ENCODE measurements at regions not wholly inside any gene's neighbourhood (a gene's known extent, or its start where the extent isn't known, plus 50 kb on each side); places are given as distances from the start of the nearest gene placed in this dataset.

DNA sequence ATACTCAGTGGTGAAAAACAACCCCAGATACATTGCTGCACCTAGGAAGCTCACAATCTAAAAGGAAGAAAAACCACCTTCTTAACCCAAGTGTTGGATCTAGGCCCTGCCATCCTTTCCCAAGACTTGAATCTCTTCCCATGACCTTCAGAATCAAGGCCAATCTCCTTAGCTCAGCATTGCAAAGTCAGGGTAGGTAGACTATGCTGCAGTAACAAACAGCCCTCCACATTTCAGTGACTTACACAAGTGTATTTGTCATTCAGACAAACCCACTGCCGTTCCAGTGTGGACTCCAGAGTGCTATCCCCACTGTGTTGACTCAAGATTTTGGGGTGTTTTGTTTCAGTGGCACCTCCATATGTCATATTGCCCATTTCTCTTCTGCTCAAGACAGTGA is 278.4 kb downstream of the UACA start:
- TF ChIP-seq, protein P1, sequence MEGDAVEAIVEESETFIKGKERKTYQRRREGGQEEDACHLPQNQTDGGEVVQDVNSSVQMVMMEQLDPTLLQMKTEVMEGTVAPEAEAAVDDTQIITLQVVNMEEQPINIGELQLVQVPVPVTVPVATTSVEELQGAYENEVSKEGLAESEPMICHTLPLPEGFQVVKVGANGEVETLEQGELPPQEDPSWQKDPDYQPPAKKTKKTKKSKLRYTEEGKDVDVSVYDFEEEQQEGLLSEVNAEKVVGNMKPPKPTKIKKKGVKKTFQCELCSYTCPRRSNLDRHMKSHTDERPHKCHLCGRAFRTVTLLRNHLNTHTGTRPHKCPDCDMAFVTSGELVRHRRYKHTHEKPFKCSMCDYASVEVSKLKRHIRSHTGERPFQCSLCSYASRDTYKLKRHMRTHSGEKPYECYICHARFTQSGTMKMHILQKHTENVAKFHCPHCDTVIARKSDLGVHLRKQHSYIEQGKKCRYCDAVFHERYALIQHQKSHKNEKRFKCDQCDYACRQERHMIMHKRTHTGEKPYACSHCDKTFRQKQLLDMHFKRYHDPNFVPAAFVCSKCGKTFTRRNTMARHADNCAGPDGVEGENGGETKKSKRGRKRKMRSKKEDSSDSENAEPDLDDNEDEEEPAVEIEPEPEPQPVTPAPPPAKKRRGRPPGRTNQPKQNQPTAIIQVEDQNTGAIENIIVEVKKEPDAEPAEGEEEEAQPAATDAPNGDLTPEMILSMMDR (IDR thresholded peaks at IDR 0.05) = no peak
- TF ChIP-seq POLR2A (IDR thresholded peaks at IDR 0.05) (no peak), EP300 (IDR thresholded peaks at IDR 0.05) (no peak)
- H3K4me3 ChIP-seq = no peak overlapping the region
- H3K4me1 ChIP-seq (ENCODE audit: insufficient read depth) = no peaks in the 10 kb centered on the region
- no peaks in the 10 kb centered on the region for H3K27me3 ChIP-seq
- H3K9me3 ChIP-seq = no peaks in the 10 kb centered on the region
- 0 to 51% (median 0%) methylated on average over 1 of the region's 1 CpG for WGBS, 3 donors
- DNase-seq = no peak
- no peaks in the 10 kb centered on the region for H3K36me3 ChIP-seq
- intact Hi-C loops (cut with DNase I) = loop anchor here in 2 of 4 donors (5.0 to 10.0 kb wide), 2 partner anchors 1008 to 1010 kb away; no protein-coding TSS in a partner anchor
- no peak overlapping the region for H3K27ac ChIP-seq

DNA sequence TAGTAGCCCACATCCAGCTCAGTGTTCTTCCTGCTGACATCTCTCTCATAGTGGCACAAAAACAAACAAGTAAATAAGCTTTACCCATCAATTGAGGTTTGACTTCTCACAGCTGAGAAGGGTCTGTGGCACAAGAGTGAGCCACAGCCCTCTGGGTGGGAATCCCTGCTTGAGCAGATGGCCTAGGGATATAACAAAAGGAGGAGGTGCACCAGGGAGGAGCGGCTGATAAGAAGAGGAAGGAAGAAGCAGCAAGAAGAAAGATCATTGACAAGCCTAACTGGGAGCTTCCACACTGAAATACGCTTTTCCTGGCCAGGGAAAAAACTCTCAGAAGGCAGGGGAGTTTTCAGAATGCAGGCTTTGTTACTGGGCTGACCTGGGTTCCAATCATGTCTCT is 279.8 kb downstream of the UACA start:
- WGBS, 3 donors = 80 to 95% (median 84%) methylated on average over 2 of the region's 2 CpGs
- Histone ChIP-seq H3K36me3 (no peaks in the 10 kb centered on the region), H3K9me3 (no peaks in the 10 kb centered on the region), H3K27me3 (no peaks in the 10 kb centered on the region), H3K27ac (no peak overlapping the region), H3K4me3 (no peak overlapping the region), H3K4me1 (ENCODE audit: insufficient read depth) (no peaks in the 10 kb centered on the region)
- intact Hi-C loops (cut with DNase I) = loop anchor here in 1 of 4 donors (10.0 kb wide), 1 partner anchor 1009 kb away; no protein-coding TSS in a partner anchor
- DNase-seq = no peak
- TF ChIP-seq, protein P1 (IDR thresholded peaks at IDR 0.05) = no peak
- no peak for TF ChIP-seq EP300 (IDR thresholded peaks at IDR 0.05)
- TF ChIP-seq POLR2A (IDR thresholded peaks at IDR 0.05) = no peak

DNA sequence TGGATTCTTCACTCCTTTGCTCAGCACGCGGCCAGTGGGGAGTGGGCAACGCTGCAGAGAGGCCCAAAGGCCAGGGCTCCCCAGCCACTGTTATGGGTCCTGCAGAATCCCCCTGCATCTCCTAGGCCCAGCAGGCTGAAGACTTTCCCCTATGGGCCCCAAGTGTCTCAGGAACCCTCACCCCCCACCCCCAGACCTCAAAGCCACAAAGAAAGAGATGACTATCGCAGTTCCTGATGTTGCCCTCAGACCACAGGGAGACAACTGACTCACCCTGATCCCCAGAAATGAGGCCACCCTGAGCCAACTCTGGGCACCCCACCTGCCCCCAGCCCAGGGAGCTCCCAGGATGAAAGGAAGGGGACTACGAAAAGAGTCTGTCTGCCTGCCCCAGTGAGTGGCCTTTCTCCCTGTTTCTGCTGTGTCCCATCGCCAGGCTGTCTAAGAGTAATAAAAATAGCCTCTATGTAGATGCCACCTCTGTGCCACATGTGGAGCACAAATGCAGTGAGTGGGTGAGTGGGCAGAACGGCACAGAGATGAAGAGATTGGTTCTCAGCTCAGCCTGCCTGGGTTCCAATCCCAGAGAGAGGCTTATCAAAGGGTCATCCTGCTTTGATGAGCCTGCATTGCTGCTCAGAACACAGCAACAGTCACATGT is 283.0 kb downstream of the UACA start:
- 90 to 91% (median 91%) methylated on average over 7 of the region's 7 CpGs for WGBS, 3 donors
- Histone ChIP-seq H3K4me3 (no peak overlapping the region), H3K27ac (no peak overlapping the region), H3K4me1 (ENCODE audit: insufficient read depth) (no peaks in the 10 kb centered on the region), H3K27me3 (no peaks in the 10 kb centered on the region), H3K9me3 (no peaks in the 10 kb centered on the region), H3K36me3 (no peaks in the 10 kb centered on the region)
- no peak for TF ChIP-seq EP300 (IDR thresholded peaks at IDR 0.05)
- no peak for TF ChIP-seq POLR2A (IDR thresholded peaks at IDR 0.05)
- TF ChIP-seq, protein P1 (IDR thresholded peaks at IDR 0.05) = no peak
- DNase-seq = no peak
- intact Hi-C loops (cut with DNase I) = loop anchor here in 1 of 4 donors (10.0 kb wide), 1 partner anchor 1006 kb away; no protein-coding TSS in a partner anchor

DNA sequence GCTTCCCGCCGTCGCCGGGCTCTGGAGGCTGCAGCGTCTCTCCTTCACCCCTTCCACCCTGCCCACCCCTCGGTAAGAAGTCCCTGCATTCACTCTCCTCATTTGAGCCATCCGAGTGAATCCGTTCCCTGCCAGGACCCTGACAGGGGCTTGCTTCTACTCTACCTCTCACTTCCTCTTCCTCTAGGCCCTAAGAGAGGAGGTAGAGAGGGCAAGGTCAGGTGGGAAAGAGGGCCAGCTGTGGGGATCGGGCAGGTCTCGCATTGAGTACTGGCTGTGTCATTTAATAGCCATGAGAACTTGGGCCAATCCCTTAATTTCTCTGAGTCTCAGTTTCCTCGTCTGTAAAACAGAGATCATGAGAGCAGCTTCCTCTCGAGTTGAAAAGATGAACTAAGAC is 283.6 kb downstream of the UACA start:
- no peak for DNase-seq

More for the DNA sequence above, 283.6 kb downstream of the UACA start:
- Histone ChIP-seq H3K4me3 (no peak overlapping the region), H3K36me3 (no peaks in the 10 kb centered on the region), H3K27me3 (no peaks in the 10 kb centered on the region), H3K4me1 (ENCODE audit: insufficient read depth) (no peaks in the 10 kb centered on the region), H3K27ac (no peak overlapping the region), H3K9me3 (no peaks in the 10 kb centered on the region)
- TF ChIP-seq EP300 (IDR thresholded peaks at IDR 0.05) (no peak), POLR2A (IDR thresholded peaks at IDR 0.05) (no peak)
- TF ChIP-seq, protein P1 (IDR thresholded peaks at IDR 0.05) = no peak
- intact Hi-C loops (cut with DNase I) = loop anchor here in 1 of 4 donors (10.0 kb wide), 1 partner anchor 1005 kb away; no protein-coding TSS in a partner anchor
- WGBS, 3 donors = 90 to 92% (median 91%) methylated on average over 12 of the region's 12 CpGs
